SU-DHL-6 (cell line): ENCODE measurements at regions not wholly inside any gene's neighbourhood (a gene's known extent, or its start where the extent isn't known, plus 50 kb on each side); places are given as distances from the start of the nearest gene placed in this dataset.

Experiments
- H2AFZ ChIP-seq: fragments of 200-600 bp; sonication (generic); 2 replicates; pipeline ENCODE4 v1.6.1; 2014; ENCODE audit warnings: low read depth, mild to moderate bottlenecking, moderate library complexity, mixed read lengths, antibody characterized with exemption, low read length; ENCODE audit not compliant: severe bottlenecking
- H3F3A ChIP-seq: fragments of 200-600 bp; shearing (Covaris generic); 2 replicates; pipeline ENCODE4 v1.6.0; 2016; ENCODE audit warnings: antibody characterized with exemption, mild to moderate bottlenecking; ENCODE audit not compliant: insufficient read depth
- H3K27ac ChIP-seq: fragments of 200-600 bp; sonication (generic); 2 replicates; pipeline ENCODE4 v1.5.1; 2016; ENCODE audit warnings: low read depth, mild to moderate bottlenecking, low read length, moderate library complexity, mixed read lengths
- H3K27me3 ChIP-seq: fragments of 200-600 bp; sonication (generic), shearing (Covaris generic); 2 replicates; pipeline ENCODE4 v1.6.0; 2014; ENCODE audit warnings: mild to moderate bottlenecking, low read length
- H3K36me3 ChIP-seq: fragments of 200-600 bp; sonication (generic); 2 replicates; pipeline ENCODE4 v1.6.1; 2014; ENCODE audit warnings: mild to moderate bottlenecking, low read length, mixed read lengths
- H3K4me2 ChIP-seq: fragments of 300-600, 200-600 bp; shearing (Covaris generic), sonication (generic); 2 replicates; pipeline ENCODE4 v1.6.0; 2014; ENCODE audit warnings: low read length, low read depth, mild to moderate bottlenecking; ENCODE audit not compliant: poor library complexity, severe bottlenecking
- H3K4me3 ChIP-seq: fragments of 200-600 bp; sonication (generic); 2 replicates; pipeline ENCODE4 v1.5.1; 2014; ENCODE audit warnings: antibody characterized with exemption, low read length, mild to moderate bottlenecking, mixed read lengths; ENCODE audit not compliant: insufficient read depth, poor library complexity, severe bottlenecking
- H3K79me2 ChIP-seq: fragments of 200-600 bp; sonication (generic); 2 replicates; pipeline ENCODE4 v1.6.1; 2014; ENCODE audit warnings: mild to moderate bottlenecking, low read length, moderate library complexity; ENCODE audit not compliant: insufficient read depth
- H3K9ac ChIP-seq: fragments of 200-600 bp; sonication (generic); 2 replicates; pipeline ENCODE4 v1.7.0; 2014; ENCODE audit warnings: mild to moderate bottlenecking, low read length
- H3K9me2 ChIP-seq: fragments of 200-600 bp; sonication (generic); replicated peaks from 2 replicates; pipeline ENCODE4 v1.6.1; 2014; ENCODE audit warnings: low read length; ENCODE audit not compliant: insufficient read depth
- H3K9me3 ChIP-seq: fragments of 200-600 bp; sonication (generic); 2 replicates; pipeline ENCODE4 v1.6.1; 2014; ENCODE audit warnings: low read length, mixed read lengths; ENCODE audit not compliant: insufficient read depth
- H4K20me1 ChIP-seq: fragments of 200-600 bp; sonication (generic); 2 replicates; pipeline ENCODE4 v1.6.1; 2014; ENCODE audit warnings: low read depth, mild to moderate bottlenecking, antibody characterized with exemption, low read length, moderate library complexity, mixed read lengths
- CTCF ChIP-seq: fragments of 200-600 bp; sonication (generic); IDR thresholded peaks from one replicate; pipeline ENCODE4 v1.5.1; 2017; ENCODE audit warnings: antibody characterized with exemption, mild to moderate bottlenecking, low read length, moderate library complexity; ENCODE audit not compliant: insufficient read depth, poor library complexity, severe bottlenecking
- EZH2phosphoT487 ChIP-seq: fragments of 200-600 bp; sonication (generic), shearing (Covaris generic); conservative IDR thresholded peaks from 2 replicates; pipeline ENCODE4 v1.6.1; 2018; ENCODE audit warnings: mild to moderate bottlenecking, antibody characterized with exemption, low read length, moderate library complexity, mixed read lengths

GRCh38 chr7:53191191-53191695, 155.8 kb downstream of the POM121L12 start:
- no peak overlapping the region for H3K4me3 ChIP-seq
- no peaks in the 10 kb centered on the region for H3K9me2 ChIP-seq
- TF ChIP-seq EZH2phosphoT487 (no peak), CTCF (no peak)
- H3K36me3 ChIP-seq = no peaks in the 10 kb centered on the region
- H4K20me1 ChIP-seq = no peaks in the 10 kb centered on the region
- no peak overlapping the region for H3K27ac ChIP-seq
- no peak overlapping the region for H3K4me2 ChIP-seq
- H3K79me2 ChIP-seq = no peaks in the 10 kb centered on the region
- no peaks in the 10 kb centered on the region for H3K9me3 ChIP-seq
- H3K9ac ChIP-seq = no peak overlapping the region
- no peaks in the 10 kb centered on the region for H3K27me3 ChIP-seq
- no peak overlapping the region for H2AFZ ChIP-seq
- H3F3A ChIP-seq = no peaks in the 10 kb centered on the region

- no peaks in the 10 kb centered on the region for H4K20me1 ChIP-seq
- TF ChIP-seq EZH2phosphoT487 (no peak), CTCF (no peak)
- no peak overlapping the region for H3K9ac ChIP-seq
- H3K9me3 ChIP-seq = no peaks in the 10 kb centered on the region
- no peaks in the 10 kb centered on the region for H3K36me3 ChIP-seq
- H3K4me2 ChIP-seq = no peak overlapping the region
- no peaks in the 10 kb centered on the region for H3K27me3 ChIP-seq
- H2AFZ ChIP-seq = no peak overlapping the region
- no peaks in the 10 kb centered on the region for H3K79me2 ChIP-seq
- no peaks in the 10 kb centered on the region for H3K9me2 ChIP-seq
- no peak overlapping the region for H3K27ac ChIP-seq
- H3F3A ChIP-seq = no peaks in the 10 kb centered on the region
- H3K4me3 ChIP-seq = no peak overlapping the region
Observed at GRCh38 chr7:53191836-53192443, 156.5 kb downstream of the POM121L12 start.

- Histone ChIP-seq H3K27me3 (no peaks in the 10 kb centered on the region), H3K36me3 (no peaks in the 10 kb centered on the region), H2AFZ (no peak overlapping the region), H3K9me2 (0 out of 2 replicates have a peak, but pooled peaks cover 6% of the 10 kb centered on the region), H4K20me1 (no peaks in the 10 kb centered on the region), H3K4me3 (no peak overlapping the region), H3K79me2 (no peaks in the 10 kb centered on the region), H3K27ac (no peak overlapping the region), H3K9me3 (no peaks in the 10 kb centered on the region; the same call in 1 of the 2 replicates), H3K9ac (no peak overlapping the region), H3K4me2 (no peak overlapping the region), H3F3A (no peaks in the 10 kb centered on the region)
- no peak for TF ChIP-seq EZH2phosphoT487
- TF ChIP-seq CTCF = no peak
Observed at GRCh38 chr7:53205006-53205405, 169.6 kb downstream of the POM121L12 start.
